ENCODE measurements at regions not wholly inside any gene's neighbourhood (a gene's known extent, or its start where the extent isn't known, plus 50 kb on each side); places are given as distances from the start of the nearest gene placed in this dataset.

GRCh38 chr2:129302561-129303183 lies 676.8 kb upstream of the RAB6C start:
- DNase-seq (ENCODE audit: low read depth) = no peak

- DNase-seq (ENCODE audit: low read depth) = no peak
These were observed 665.3 kb upstream of the RAB6C start for GRCh38 chr2:129314120-129314519.

DNA sequence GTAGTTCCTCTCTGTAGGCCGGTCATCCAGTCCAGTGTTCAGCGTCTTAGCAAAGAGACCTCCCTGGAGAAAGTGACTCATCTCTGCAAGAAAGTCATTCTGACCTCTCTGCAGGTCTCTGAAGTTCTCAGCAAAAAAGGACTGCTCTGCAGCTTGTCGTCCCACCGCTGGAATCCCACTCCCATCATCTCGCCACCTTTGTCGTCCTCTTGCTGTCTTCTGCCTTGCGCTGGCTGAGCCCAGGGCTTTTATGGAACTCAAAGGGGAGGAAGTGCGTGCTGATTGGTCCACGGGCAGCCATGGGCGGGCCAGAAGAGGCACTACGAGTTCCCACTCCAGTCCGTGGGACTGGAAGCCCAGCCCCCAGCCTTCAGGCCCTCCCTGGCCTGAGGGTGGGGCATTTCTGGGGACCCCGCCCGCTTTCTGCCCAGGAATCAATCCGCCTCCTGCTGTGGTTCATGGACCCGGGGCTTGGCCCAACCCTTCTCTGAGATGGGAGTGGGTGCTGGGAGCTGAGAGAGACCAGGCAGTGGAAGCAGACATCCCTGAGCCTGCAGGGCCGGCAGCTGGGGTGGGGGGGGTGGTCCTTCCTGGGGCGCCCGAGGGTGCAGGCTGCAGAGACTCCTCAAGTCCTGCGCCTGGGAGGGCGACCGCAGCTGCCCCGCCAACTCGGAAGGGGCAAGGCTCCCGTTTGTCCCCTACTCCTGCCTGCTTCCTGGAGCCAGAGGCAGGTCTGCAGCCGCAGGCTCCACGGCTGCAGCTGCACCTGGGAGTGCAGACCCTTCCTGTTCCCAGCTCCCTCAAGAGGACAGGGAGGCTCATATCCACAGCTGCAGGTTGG lies 660.7 kb upstream of the RAB6C start:
- DNase-seq (ENCODE audit: low read depth) = no peak

- DNase-seq (ENCODE audit: low read depth) = no peak
These were observed 660.1 kb upstream of the RAB6C start for GRCh38 chr2:129319422-129319717.

DNA sequence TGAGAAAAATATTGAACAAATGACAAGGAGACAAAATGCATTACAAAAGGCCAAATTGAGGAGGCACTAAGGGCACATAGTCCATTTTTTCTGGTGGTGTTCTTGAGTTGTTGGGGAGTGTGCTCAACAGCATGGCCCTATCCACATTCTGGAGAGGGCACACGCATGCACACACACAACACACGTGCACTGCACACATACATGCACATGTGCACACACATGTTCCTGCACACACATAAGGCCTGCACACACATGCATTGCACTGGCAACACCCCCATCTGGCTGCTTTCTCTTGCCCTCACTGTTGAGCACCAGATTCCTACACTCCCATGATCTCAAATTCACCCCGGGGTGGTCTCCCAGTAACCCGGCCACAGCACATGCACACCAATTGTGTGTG lies 659.2 kb upstream of the RAB6C start:
- no peak for DNase-seq (ENCODE audit: low read depth)

DNA sequence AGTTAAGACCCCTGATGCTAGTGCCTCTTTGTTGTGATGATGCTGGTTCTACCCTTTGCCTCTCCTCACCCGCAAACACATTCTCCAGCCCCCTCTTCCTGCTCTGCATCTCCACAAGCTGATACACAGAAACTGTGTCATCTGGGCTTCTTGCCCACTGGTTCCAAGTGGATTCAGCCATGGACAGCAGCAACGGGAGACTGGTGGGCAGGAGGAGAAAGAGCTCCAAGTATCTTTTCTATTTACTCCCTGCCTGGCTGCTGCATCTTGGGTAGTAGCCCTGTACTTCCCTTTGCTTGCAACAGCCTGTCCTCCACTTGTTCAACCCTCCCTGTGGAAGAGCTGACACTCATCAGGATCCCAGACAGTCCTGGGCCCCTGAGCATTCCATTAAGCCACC lies 655.1 kb upstream of the RAB6C start:
- no peak for DNase-seq (ENCODE audit: low read depth)

DNA sequence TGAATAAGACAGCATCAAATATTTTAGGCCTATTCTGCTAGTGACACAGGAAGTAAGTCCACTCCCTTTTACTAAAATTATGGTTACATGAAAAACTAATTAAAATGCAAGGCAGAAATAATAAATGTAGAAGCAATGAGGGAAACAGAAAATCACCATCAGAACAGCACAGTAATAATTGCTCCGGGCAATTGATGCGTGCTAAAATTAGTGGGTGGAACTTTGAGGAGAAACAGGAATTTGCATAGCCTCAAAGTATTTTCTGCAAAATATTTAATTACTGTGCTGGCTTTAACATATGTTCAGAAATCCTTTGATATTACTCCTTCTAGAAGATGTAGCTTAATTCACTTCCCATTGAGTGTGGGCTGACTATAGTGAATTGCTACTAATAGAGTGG lies 654.3 kb upstream of the RAB6C start:
- DNase-seq (ENCODE audit: low read depth) = no peak

GRCh38 chr2:129329574-129329973 lies 649.9 kb upstream of the RAB6C start:
- no peak for DNase-seq (ENCODE audit: low read depth)

DNA sequence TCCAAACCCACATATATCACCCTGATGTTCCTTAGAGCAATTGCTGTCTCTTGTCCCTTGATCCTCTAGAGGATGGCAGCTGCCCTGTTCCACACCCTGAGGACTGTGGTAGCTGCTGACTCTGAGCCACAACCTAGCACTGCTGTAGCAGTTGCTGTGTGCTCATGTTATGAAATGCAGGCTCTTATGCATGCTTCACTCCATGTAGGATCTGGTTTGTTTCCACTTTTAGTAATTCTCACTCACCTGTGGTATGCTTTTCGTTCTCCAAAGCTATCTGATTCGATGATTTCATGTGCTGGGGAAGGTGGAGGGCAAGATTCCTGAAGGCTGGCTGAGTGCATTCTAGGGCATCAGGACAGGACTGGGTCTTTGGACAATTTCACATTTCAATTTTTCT lies 649.0 kb upstream of the RAB6C start:
- no peak for DNase-seq (ENCODE audit: low read depth)

- DNase-seq (ENCODE audit: low read depth) = no peak
These were observed 647.8 kb upstream of the RAB6C start for GRCh38 chr2:129331638-129332037.

DNA sequence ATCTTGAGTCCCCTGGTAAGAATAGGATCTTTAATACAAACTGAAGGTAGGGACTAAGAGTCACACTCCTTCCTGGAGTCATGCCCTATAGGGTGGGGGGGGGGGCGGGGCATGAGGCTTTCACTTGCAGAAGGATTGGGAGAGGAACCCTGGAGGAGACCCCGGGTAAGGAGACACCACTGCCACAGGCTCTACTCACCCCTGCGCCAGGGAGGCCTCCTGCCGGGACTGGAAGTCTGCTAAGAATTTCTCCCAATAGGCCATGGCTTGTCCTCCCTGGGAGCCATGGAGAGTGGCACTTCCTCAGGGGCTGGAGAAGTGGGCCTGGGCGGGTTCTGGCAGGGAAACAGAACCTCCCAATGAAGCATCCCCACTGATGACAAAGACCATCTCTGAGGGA lies 645.3 kb upstream of the RAB6C start:
- no peak for DNase-seq (ENCODE audit: low read depth)

GRCh38 chr2:129334696-129335410 lies 644.6 kb upstream of the RAB6C start:
- no peak for DNase-seq (ENCODE audit: low read depth)

- no peak for DNase-seq (ENCODE audit: low read depth)
These were observed 643.2 kb upstream of the RAB6C start for GRCh38 chr2:129336276-129336675.

- no peak for DNase-seq (ENCODE audit: low read depth)
These were observed 642.4 kb upstream of the RAB6C start for GRCh38 chr2:129337076-129337475.

GRCh38 chr2:129345540-129345939 lies 633.9 kb upstream of the RAB6C start:
- no peak for DNase-seq (ENCODE audit: low read depth)

GRCh38 chr2:129347486-129348217 lies 631.8 kb upstream of the RAB6C start:
- no peak for DNase-seq (ENCODE audit: low read depth)

DNA sequence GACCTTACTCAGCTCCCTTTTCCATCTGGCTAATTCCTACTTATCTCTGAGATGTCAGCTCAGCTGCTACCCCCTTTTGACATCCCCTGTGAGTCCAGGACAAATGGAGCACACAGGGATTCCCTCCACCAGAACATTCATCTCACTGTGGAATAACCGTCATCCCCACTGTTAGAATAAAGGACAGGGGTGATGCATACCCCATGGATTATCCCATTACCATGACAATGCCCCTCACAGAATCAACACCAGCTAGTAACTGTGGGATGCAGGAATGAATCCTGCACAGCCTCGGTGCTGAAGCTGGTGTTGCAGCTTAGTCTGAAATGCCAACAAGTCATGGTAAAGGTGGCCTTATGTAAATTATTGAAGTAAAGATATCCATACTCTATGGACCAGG lies 624.8 kb upstream of the RAB6C start:
- DNase-seq (ENCODE audit: low read depth) = no peak

DNA sequence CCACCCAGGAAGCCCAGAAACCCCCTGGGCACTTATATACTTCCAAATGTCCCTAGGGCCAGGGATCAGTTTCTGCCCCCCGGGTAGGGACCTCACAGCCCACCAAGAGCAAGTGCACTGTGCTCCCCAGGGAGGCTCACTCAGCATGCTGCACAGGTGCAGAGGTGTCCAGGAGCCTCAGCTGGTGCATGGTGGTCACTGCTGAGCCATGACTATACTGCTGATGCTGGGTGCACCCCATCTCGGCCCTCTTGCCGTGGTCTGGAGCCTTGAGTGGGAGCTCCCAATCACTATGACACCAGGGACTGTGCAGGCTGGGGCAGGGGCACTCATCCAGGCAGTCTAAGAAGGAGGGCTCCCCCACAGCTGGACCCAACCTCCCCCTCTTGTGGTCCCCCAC lies 617.8 kb upstream of the RAB6C start:
- DNase-seq (ENCODE audit: low read depth) = no peak

DNA sequence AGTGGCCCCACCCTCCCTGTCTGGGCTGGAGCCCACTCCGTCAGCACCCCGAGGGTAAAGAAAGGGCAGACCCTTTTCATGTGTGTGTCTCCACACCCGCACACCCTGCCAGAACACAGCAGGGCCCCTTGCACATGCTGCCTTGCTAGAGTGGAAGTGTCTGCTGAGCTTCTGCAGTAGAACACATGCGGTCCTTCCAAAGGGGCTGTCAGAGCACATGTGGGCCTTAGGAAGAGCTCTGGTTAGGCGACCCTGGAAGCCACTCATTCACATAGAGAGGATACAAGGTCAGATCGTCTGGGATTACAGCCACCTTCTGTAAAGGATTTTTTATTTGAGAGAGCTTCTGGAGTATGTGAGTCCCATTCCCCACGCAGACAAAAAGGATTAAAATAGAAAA lies 613.2 kb upstream of the RAB6C start:
- DNase-seq (ENCODE audit: low read depth) = no peak

DNA sequence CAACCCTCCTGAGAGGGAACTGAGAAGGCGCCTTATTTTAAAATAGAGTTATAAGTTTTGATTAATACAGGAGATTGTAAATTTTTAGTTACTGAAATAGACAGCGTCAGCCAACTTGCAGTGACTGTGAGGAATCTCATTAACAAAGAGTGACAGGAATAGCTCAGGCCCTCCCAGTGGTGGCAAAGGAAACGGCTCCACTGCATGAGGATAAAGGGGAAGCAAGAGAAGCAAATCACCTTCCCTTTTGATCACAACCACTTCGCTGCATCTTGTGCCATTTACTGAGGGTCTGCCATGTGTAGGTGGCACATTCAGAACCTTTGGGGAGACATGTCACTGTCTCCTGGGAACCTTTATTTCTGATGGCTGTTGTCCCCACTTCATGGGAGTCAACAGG lies 612.4 kb upstream of the RAB6C start:
- no peak for DNase-seq (ENCODE audit: low read depth)

DNA sequence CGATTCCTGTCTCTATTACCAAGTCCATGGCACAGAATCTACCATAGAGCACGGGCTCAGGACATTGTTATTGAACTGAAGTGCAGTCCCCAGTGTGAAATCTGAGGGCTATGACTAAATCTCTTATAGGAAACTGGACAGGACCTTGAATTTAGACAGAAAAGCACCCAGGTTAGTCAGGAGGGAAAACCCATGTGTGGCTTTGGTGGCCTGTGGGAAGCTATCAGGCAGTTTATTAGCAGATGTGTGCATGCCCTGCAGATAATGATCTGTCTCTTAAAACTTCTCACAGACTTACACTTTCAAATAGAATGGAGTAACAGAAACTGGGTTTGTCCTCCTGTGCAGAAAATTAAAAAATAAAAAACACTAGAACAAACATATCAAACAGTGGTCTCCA lies 610.0 kb upstream of the RAB6C start:
- DNase-seq (ENCODE audit: low read depth) = no peak

- DNase-seq (ENCODE audit: low read depth) = no peak
These were observed 605.0 kb upstream of the RAB6C start for GRCh38 chr2:129374452-129374851.
